Activated CD8-positive, alpha-beta T cell treated with anti-CD3 and anti-CD28 coated beads for 36 hours (primary cell): ENCODE measurements at regions not wholly inside any gene's neighbourhood (a gene's known extent, or its start where the extent isn't known, plus 50 kb on each side); places are given as distances from the start of the nearest gene placed in this dataset.

ENCODE experiments used
- ATAC-seq: fragments of 200-7000 bp; cut with Tn5 transposase; one replicate; pipeline ENCODE4 v1.10.0; 2021; ENCODE audit warnings: mild to moderate bottlenecking, moderate library complexity
- CTCF ChIA-PET: fragments of 350-600 bp; sonication (Branson Sonifier 250); formaldehyde crosslinking; loops from one replicate; lab custom pipeline; 2021; ENCODE audit warnings: antibody characterized with exemption; lab: Charles Lee
- POLR2A ChIA-PET: fragments of 350-600 bp; sonication (Branson Sonifier 250); formaldehyde crosslinking; loops from one replicate; lab custom pipeline; 2021; ENCODE audit warnings: antibody characterized with exemption; lab: Charles Lee
- DNase-seq: peaks from one replicate; pipeline ENCODE4 v3.0.0-alpha.2; 2020
- H3K27ac Mint-ChIP-seq: one replicate; pipeline ENCODE4 v1.8.0; 2021; ENCODE audit warnings: mild to moderate bottlenecking, mixed read lengths
- H3K27me3 Mint-ChIP-seq: one replicate; pipeline ENCODE4 v1.8.0; 2021; ENCODE audit warnings: mixed read lengths
- H3K36me3 Mint-ChIP-seq: one replicate; pipeline ENCODE4 v1.8.0; 2021; ENCODE audit warnings: low read depth, mixed read lengths
- H3K4me1 Mint-ChIP-seq: one replicate; pipeline ENCODE4 v1.8.0; 2021; ENCODE audit warnings: low read depth, mixed read lengths
- H3K4me3 Mint-ChIP-seq: one replicate; pipeline ENCODE4 v1.8.0; 2021; ENCODE audit warnings: mild to moderate bottlenecking, moderate library complexity, mixed read lengths
- H3K9me3 Mint-ChIP-seq: one replicate; pipeline ENCODE4 v1.8.0; 2021; ENCODE audit warnings: mixed read lengths
- CTCF ChIP-seq: fragments of 200-600 bp; IDR thresholded peaks from one replicate; pipeline ENCODE4 v1.8.0; 2022; ENCODE audit warnings: antibody characterized with exemption, mild to moderate bottlenecking
- intact Hi-C: fragments of 100-400 bp; cut with micrococcal nuclease; formaldehyde crosslinking; loops from one replicate; pipeline ENCODE4 v1.10.0; 2022

GRCh38 chr3:83946554-83946953 is 1012.2 kb upstream of the CADM2 start:
- no peak for TF ChIP-seq CTCF
- Mint-ChIP-seq H3K4me1 (no peaks in the 10 kb centered on the region), H3K27me3 (no peaks in the 10 kb centered on the region), H3K4me3 (no peak overlapping the region), H3K36me3 (no peaks in the 10 kb centered on the region), H3K27ac (no peak overlapping the region), H3K9me3 (peaks cover 2% of the 10 kb centered on the region)
- ChIA-PET POLR2A (no interaction called here), CTCF (no interaction called here)
- intact Hi-C loops: no loop called here
- DNase-seq: no peak
- ATAC-seq: no peak

GRCh38 chr3:83948771-83949170 is 1010.0 kb upstream of the CADM2 start:
- TF ChIP-seq CTCF: no peak
- Mint-ChIP-seq H3K27me3 (no peaks in the 10 kb centered on the region), H3K4me3 (no peak overlapping the region), H3K4me1 (no peaks in the 10 kb centered on the region), H3K27ac (no peak overlapping the region), H3K9me3 (peaks cover 7% of the 10 kb centered on the region), H3K36me3 (no peaks in the 10 kb centered on the region)
- CTCF ChIA-PET: no interaction called here
- POLR2A ChIA-PET: no interaction called here
- no peak for DNase-seq
- intact Hi-C loops: no loop called here
- ATAC-seq: no peak

- no peak overlapping the region for H3K4me3 Mint-ChIP-seq
- H3K27me3 Mint-ChIP-seq: no peaks in the 10 kb centered on the region
- DNase-seq (no peak), ATAC-seq (no peak)
- CTCF ChIA-PET: no interaction called here
- H3K36me3 Mint-ChIP-seq: no peaks in the 10 kb centered on the region
- no peak overlapping the region for H3K27ac Mint-ChIP-seq
- peaks cover 6% of the 10 kb centered on the region for H3K9me3 Mint-ChIP-seq
- POLR2A ChIA-PET: no interaction called here
- H3K4me1 Mint-ChIP-seq: no peaks in the 10 kb centered on the region
- intact Hi-C loops: no loop called here
- TF ChIP-seq CTCF: no peak
These were observed 1005.2 kb upstream of the CADM2 start for GRCh38 chr3:83953417-83954089.

GRCh38 chr3:83956431-83956830 is 1002.4 kb upstream of the CADM2 start:
- intact Hi-C loops: no loop called here
- POLR2A ChIA-PET: no interaction called here
- DNase-seq (no peak), ATAC-seq (no peak)
- Mint-ChIP-seq H3K27ac (no peak overlapping the region), H3K36me3 (no peaks in the 10 kb centered on the region), H3K4me1 (no peaks in the 10 kb centered on the region), H3K9me3 (peaks cover 6% of the 10 kb centered on the region), H3K27me3 (no peaks in the 10 kb centered on the region), H3K4me3 (no peak overlapping the region)
- CTCF ChIA-PET: no interaction called here
- no peak for TF ChIP-seq CTCF

- H3K36me3 Mint-ChIP-seq: no peaks in the 10 kb centered on the region
- ATAC-seq: no peak
- intact Hi-C loops: no loop called here
These were observed 990.4 kb upstream of the CADM2 start for GRCh38 chr3:83968356-83968755.

More at GRCh38 chr3:83968356-83968755, 990.4 kb upstream of the CADM2 start:
- H3K4me1 Mint-ChIP-seq: no peaks in the 10 kb centered on the region
- TF ChIP-seq CTCF: no peak
- no peak overlapping the region for H3K4me3 Mint-ChIP-seq
- peaks cover 13% of the 10 kb centered on the region for H3K9me3 Mint-ChIP-seq
- H3K27ac Mint-ChIP-seq: no peak overlapping the region
- ChIA-PET POLR2A (no interaction called here), CTCF (no interaction called here)
- no peak for DNase-seq
- H3K27me3 Mint-ChIP-seq: no peaks in the 10 kb centered on the region
